OCI-LY1 (cell line): ENCODE measurements at regions not wholly inside any gene's neighbourhood (a gene's known extent, or its start where the extent isn't known, plus 50 kb on each side); places are given as distances from the start of the nearest gene placed in this dataset.

ENCODE experiments used
- H2AFZ ChIP-seq: fragments of 200-600 bp; sonication (generic), shearing (Covaris generic); 2 replicates; pipeline ENCODE4 v1.6.0; 2014; ENCODE audit warnings: antibody characterized with exemption, mild to moderate bottlenecking, low read length
- H3F3A ChIP-seq: fragments of 200-600 bp; sonication (generic), shearing (Covaris generic); 2 replicates; pipeline ENCODE4 v1.6.0; 2014; ENCODE audit warnings: mild to moderate bottlenecking, antibody characterized with exemption, low read length, moderate library complexity; ENCODE audit not compliant: insufficient read depth
- H3K27ac ChIP-seq: fragments of 200-600 bp; sonication (generic); 2 replicates; pipeline ENCODE4 v1.5.1; 2014; ENCODE audit warnings: low read length, mixed run types, mild to moderate bottlenecking, low read depth; ENCODE audit not compliant: poor library complexity, severe bottlenecking
- H3K27me3 ChIP-seq: fragments of 200-600 bp; sonication (generic); 2 replicates; pipeline ENCODE4 v1.6.0; 2014; ENCODE audit warnings: antibody characterized with exemption, mild to moderate bottlenecking, low read length, moderate library complexity; ENCODE audit not compliant: insufficient read depth
- H3K36me3 ChIP-seq: fragments of 200-600 bp; sonication (generic); 2 replicates; pipeline ENCODE4 v1.6.1; 2014; ENCODE audit warnings: mild to moderate bottlenecking, antibody characterized with exemption, low read length, moderate library complexity, mixed read lengths; ENCODE audit not compliant: insufficient read depth
- H3K4me1 ChIP-seq: fragments of 200-600 bp; sonication (generic); 2 replicates; pipeline ENCODE4 v1.5.1; 2014; ENCODE audit warnings: mild to moderate bottlenecking, low read length, moderate library complexity; ENCODE audit not compliant: insufficient read depth, severe bottlenecking
- H3K4me2 ChIP-seq: fragments of 200-600 bp; sonication (generic), shearing (Covaris generic); 2 replicates; pipeline ENCODE4 v1.6.1; 2014; ENCODE audit warnings: low read length
- H3K4me3 ChIP-seq: fragments of 200-600 bp; sonication (generic); 2 replicates; pipeline ENCODE4 v1.5.1; 2014; ENCODE audit warnings: low read length, low read depth, mild to moderate bottlenecking, mixed read lengths; ENCODE audit not compliant: poor library complexity, severe bottlenecking
- H3K79me2 ChIP-seq: fragments of 200-600 bp; shearing (Covaris generic); 2 replicates; pipeline ENCODE4 v1.6.1; 2016; ENCODE audit warnings: mixed run types, low read length, mixed read lengths; ENCODE audit not compliant: insufficient read depth
- H3K9ac ChIP-seq: fragments of 200-600 bp; sonication (generic), shearing (Covaris generic); 2 replicates; pipeline ENCODE4 v1.6.1; 2014; ENCODE audit warnings: mild to moderate bottlenecking, low read length, mixed read lengths
- H3K9me2 ChIP-seq: fragments of 200-600 bp; sonication (generic), shearing (Covaris generic); 2 replicates; pipeline ENCODE4 v1.6.1; 2014; ENCODE audit warnings: low read depth, mild to moderate bottlenecking, low read length, mixed read lengths
- H3K9me3 ChIP-seq: fragments of 200-600 bp; shearing (Covaris generic); 2 replicates; pipeline ENCODE4 v1.6.1; 2014; ENCODE audit warnings: low read length, mixed read lengths
- H4K20me1 ChIP-seq: fragments of 200-600 bp; sonication (generic), shearing (Covaris generic); 2 replicates; pipeline ENCODE4 v1.6.0; 2016; ENCODE audit warnings: mild to moderate bottlenecking, low read length; ENCODE audit not compliant: insufficient read depth
- CTCF ChIP-seq: fragments of 200-600 bp; sonication (generic), shearing (Covaris generic); IDR thresholded peaks from 2 replicates; pipeline ENCODE4 v1.5.1; 2017; ENCODE audit warnings: mild to moderate bottlenecking, antibody characterized with exemption, low read length, moderate library complexity, mixed read lengths
- EZH2 ChIP-seq: fragments of 200-600 bp; sonication (generic), shearing (Covaris generic); IDR thresholded peaks from 2 replicates; pipeline ENCODE4 v1.8.0; 2017; ENCODE audit warnings: borderline replicate concordance, mixed run types, mild to moderate bottlenecking, antibody characterized with exemption, low read length, moderate library complexity, mixed read lengths

GRCh38 chr1:70842562-70842961 is 205.1 kb downstream of the PTGER3 start:
- Histone ChIP-seq H3K4me3 (no peak overlapping the region), H3K9ac (no peak overlapping the region)
- TF ChIP-seq CTCF (no peak), EZH2 (no peak)

GRCh38 chr1:70843452-70843851 is 204.2 kb downstream of the PTGER3 start:
- H3K79me2 ChIP-seq = no peaks in the 10 kb centered on the region

More at GRCh38 chr1:70842562-70842961, 205.1 kb downstream of the PTGER3 start:
- Histone ChIP-seq H3F3A (no peaks in the 10 kb centered on the region), H3K9me3 (no peaks in the 10 kb centered on the region), H3K36me3 (no peaks in the 10 kb centered on the region), H3K4me1 (no peaks in the 10 kb centered on the region), H3K79me2 (no peaks in the 10 kb centered on the region), H2AFZ (no peak overlapping the region), H3K27me3 (no peaks in the 10 kb centered on the region), H3K9me2 (no peaks in the 10 kb centered on the region), H3K4me2 (no peak overlapping the region), H4K20me1 (no peaks in the 10 kb centered on the region), H3K27ac (no peak overlapping the region)

GRCh38 chr1:70847013-70847412 is 200.6 kb downstream of the PTGER3 start:
- Histone ChIP-seq H3K9ac (no peak overlapping the region), H3K9me3 (no peaks in the 10 kb centered on the region), H3K4me2 (no peak overlapping the region), H3K9me2 (no peaks in the 10 kb centered on the region), H4K20me1 (no peaks in the 10 kb centered on the region), H2AFZ (no peak overlapping the region), H3K4me3 (no peak overlapping the region), H3K27ac (no peak overlapping the region), H3K36me3 (no peaks in the 10 kb centered on the region), H3K79me2 (no peaks in the 10 kb centered on the region), H3F3A (no peaks in the 10 kb centered on the region), H3K27me3 (no peaks in the 10 kb centered on the region), H3K4me1 (no peaks in the 10 kb centered on the region)
- TF ChIP-seq CTCF (no peak), EZH2 (no peak)

More at GRCh38 chr1:70843452-70843851, 204.2 kb downstream of the PTGER3 start:
- Histone ChIP-seq H3F3A (no peaks in the 10 kb centered on the region), H3K27me3 (no peaks in the 10 kb centered on the region), H3K9ac (no peak overlapping the region), H3K9me3 (no peaks in the 10 kb centered on the region), H3K4me1 (no peaks in the 10 kb centered on the region), H3K27ac (no peak overlapping the region), H4K20me1 (no peaks in the 10 kb centered on the region), H2AFZ (no peak overlapping the region), H3K4me3 (no peak overlapping the region), H3K36me3 (no peaks in the 10 kb centered on the region), H3K9me2 (no peaks in the 10 kb centered on the region), H3K4me2 (no peak overlapping the region)
- TF ChIP-seq CTCF (no peak), EZH2 (no peak)
